Esophagus squamous epithelium (tissue), 5 donors: ENCODE measurements at regions not wholly inside any gene's neighbourhood (a gene's known extent, or its start where the extent isn't known, plus 50 kb on each side); places are given as distances from the start of the nearest gene placed in this dataset.

Source experiments
- DNase-seq: peaks from one replicate; lab custom pipeline; 2025; lab: John Stamatoyannopoulos, UW
- H3K27ac ChIP-seq, 4 donors: fragments of 200-600 bp; sonication (generic); one replicate each; pipeline ENCODE4 v1.5.1; 2016 to 2019; ENCODE audit warnings: mild to moderate bottlenecking in 1 of 4
- H3K27me3 ChIP-seq, 4 donors: fragments of 200-600 bp; sonication (generic); 1 replicate in 3 of 4; 2 replicates in 1 of 4; pipeline versions ENCODE4 v1.5.1 to v1.6.0; 2017 to 2021; ENCODE audit warnings: antibody characterized with exemption in 1 of 4
- H3K36me3 ChIP-seq, 3 donors: fragments of 200-600 bp; sonication (generic); one replicate each; pipeline ENCODE4 v1.5.1; 2016 to 2019
- H3K4me1 ChIP-seq, 3 donors: fragments of 200-600 bp; sonication (generic); one replicate each; pipeline ENCODE4 v1.5.1; 2017 to 2019
- H3K4me3 ChIP-seq, 4 donors: fragments of 200-600 bp; sonication (generic); 1 replicate in 3 of 4; 2 replicates in 1 of 4; pipeline ENCODE4 v1.5.1; 2016 to 2019; ENCODE audit warnings: mild to moderate bottlenecking in 2 of 4, moderate library complexity in 1 of 4
- H3K9me3 ChIP-seq, 3 donors: fragments of 200-600 bp; sonication (generic); one replicate each; pipeline ENCODE4 v1.5.1; 2016 to 2019
- POLR2A ChIP-seq, 4 donors: fragments of 450-650 bp; IDR thresholded peaks; one replicate each; pipeline ENCODE4 v1.6.1; 2017; ENCODE audit warnings: antibody characterized with exemption in 4 of 4, mild to moderate bottlenecking in 4 of 4, moderate library complexity in 3 of 4
- WGBS, 2 donors: methylation state at CpG; one replicate each; pipeline ENCODE4 v1.1.5; 2018; 5-methylcytosine and 5-hydroxymethylcytosine counted together
- intact Hi-C: fragments of 100-400 bp; cut with DNase I; formaldehyde crosslinking; loops from one replicate; pipeline ENCODE4 v1.15.0; 2022
- TF ChIP-seq, protein P1 (sequence below), 6 experiments: fragments of 450-650 bp in 4 of 6; fragments of 200-600 bp in 2 of 6; sonication (generic) in 2 of 6; IDR thresholded peaks; one replicate each; pipeline ENCODE4 v1.5.1; 2016 to 2019; ENCODE audit warnings: antibody characterized with exemption in 6 of 6, mild to moderate bottlenecking in 4 of 6, moderate library complexity in 4 of 6
- donor health status: DM: yes; HTN: yes; CAD: no.

DNA sequence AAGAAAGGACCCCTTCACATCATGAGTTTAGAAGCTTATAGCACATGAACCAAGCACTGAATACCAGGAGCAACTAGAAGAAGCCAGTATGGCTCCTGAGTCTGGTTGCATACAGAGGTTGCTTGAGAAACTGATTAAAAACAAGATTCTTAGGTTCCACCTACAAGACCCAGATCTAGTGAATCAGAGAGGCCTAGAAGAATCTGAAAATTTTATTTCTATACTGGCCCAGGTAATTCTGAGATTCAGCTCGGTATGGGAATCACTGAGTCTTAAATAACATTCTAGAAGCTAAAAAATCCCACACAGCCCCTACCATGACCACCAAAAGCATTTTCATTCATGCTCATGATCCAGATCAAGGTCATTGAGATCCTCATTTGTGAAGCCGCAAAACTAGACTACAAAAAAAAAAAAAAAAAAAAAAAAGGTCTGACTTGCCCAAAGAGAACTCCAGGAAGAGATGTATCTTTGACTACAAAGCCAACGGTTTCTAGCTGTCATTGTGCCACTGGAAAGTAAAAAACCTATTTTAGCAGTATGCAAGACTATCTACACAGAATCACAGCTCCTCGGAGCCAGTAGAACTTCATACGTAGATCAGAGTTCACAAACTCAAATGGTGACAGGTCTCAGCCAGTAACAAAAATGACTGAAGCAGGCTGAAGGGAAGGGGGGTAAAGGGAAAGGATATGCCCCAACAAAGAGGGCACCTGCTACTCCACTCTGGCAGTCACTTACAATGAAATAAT lies 168.4 kb upstream of the EGLN3 start:
- DNase-seq = no peak

DNA sequence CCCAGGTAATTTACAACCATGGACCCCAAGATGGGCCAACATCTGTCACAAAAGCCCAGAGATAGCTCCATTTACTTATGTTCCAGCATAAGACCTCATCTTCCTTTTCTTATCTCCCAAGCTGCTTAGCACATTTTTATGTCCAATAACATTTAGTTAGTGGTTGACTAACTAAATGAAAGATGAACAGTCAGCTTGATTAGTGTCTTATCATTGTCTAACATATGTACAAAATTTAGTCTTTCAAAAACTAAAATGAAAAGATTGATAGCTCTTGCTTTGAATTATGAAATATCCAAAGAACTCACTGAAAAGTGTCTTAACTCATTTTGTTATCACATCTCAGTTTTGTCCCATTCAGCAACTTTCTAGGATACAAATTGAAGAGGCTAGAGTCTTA lies 163.1 kb upstream of the EGLN3 start:
- Histone ChIP-seq H3K4me3 (no peak overlapping the region), H3K4me1 (no peaks in the 10 kb centered on the region), H3K36me3 (no peaks in the 10 kb centered on the region), H3K27ac (no peak overlapping the region), H3K27me3 (no peaks in the 10 kb centered on the region), H3K9me3 (no peaks in the 10 kb centered on the region)
- TF ChIP-seq POLR2A (IDR thresholded peaks at IDR 0.05) = no peak
- TF ChIP-seq, protein P1, sequence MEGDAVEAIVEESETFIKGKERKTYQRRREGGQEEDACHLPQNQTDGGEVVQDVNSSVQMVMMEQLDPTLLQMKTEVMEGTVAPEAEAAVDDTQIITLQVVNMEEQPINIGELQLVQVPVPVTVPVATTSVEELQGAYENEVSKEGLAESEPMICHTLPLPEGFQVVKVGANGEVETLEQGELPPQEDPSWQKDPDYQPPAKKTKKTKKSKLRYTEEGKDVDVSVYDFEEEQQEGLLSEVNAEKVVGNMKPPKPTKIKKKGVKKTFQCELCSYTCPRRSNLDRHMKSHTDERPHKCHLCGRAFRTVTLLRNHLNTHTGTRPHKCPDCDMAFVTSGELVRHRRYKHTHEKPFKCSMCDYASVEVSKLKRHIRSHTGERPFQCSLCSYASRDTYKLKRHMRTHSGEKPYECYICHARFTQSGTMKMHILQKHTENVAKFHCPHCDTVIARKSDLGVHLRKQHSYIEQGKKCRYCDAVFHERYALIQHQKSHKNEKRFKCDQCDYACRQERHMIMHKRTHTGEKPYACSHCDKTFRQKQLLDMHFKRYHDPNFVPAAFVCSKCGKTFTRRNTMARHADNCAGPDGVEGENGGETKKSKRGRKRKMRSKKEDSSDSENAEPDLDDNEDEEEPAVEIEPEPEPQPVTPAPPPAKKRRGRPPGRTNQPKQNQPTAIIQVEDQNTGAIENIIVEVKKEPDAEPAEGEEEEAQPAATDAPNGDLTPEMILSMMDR (IDR thresholded peaks at IDR 0.05) = no peak
- no peak for DNase-seq
- intact Hi-C loops = no loop called here

More for the DNA sequence above, 168.4 kb upstream of the EGLN3 start:
- 77 to 80% methylated on average over 5 of the region's 5 CpGs for WGBS, 2 donors
- intact Hi-C loops = no loop called here
- no peak for TF ChIP-seq POLR2A (IDR thresholded peaks at IDR 0.05)
- TF ChIP-seq, protein P1 (IDR thresholded peaks at IDR 0.05) = no peak
- Histone ChIP-seq H3K27ac (no peak overlapping the region), H3K9me3 (no peaks in the 10 kb centered on the region), H3K4me3 (no peak overlapping the region), H3K27me3 (no peaks in the 10 kb centered on the region), H3K36me3 (no peaks in the 10 kb centered on the region), H3K4me1 (no peaks in the 10 kb centered on the region)

DNA sequence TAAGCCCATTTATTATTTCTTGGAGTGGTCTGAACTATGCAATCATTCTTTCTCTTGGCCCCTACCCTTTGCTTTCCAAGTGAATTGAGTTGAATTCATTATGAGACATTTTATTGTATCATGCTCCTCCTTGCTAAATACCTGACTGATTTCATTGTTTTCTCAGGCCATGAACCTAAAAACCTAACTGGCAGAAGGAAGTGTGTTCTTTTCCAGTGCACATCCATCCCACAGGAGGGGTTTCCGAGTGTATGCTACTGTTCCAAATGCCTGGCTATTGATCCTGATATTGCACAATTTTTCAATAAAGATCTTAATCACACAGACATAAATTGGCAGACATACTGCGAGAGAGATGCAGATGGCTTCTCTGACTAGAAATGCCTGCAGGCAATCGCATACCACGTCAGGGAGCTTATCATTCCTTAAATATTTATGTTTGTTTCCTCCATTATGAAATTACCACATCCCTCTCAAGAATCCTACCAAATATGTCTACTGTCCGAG lies 162.2 kb upstream of the EGLN3 start:
- no peak for DNase-seq
- WGBS, 2 donors = 19 to 37% methylated on average over 5 of the region's 5 CpGs
- intact Hi-C loops = no loop called here

DNA sequence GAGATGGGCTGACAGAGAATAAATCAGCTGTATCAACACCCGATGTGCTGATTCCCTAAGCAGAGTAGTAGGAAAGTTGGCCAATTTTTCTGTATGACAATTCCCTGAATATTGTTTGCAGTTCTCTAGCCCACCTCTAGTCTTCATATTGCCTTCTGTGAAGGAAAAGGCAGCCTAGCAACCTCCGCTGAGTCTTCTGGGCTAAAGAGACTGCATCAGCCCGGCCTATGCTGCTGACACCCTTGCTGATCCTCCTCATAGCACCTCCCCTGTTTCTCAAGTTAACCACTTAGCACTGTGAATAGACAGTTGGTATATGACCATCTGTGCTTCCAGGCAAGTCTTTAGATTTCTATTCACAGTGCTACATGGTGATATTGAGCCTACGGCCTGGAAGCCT lies 161.1 kb upstream of the EGLN3 start:
- TF ChIP-seq, protein P1 (IDR thresholded peaks at IDR 0.05) = no peak
- no peak for TF ChIP-seq POLR2A (IDR thresholded peaks at IDR 0.05)
- H3K27ac ChIP-seq = no peak overlapping the region
- DNase-seq = no peak
- 72 to 87% methylated on average over 4 of the region's 4 CpGs for WGBS, 2 donors
- H3K4me3 ChIP-seq = no peak overlapping the region
- no peaks in the 10 kb centered on the region for H3K9me3 ChIP-seq
- H3K36me3 ChIP-seq = no peaks in the 10 kb centered on the region
- H3K4me1 ChIP-seq = no peaks in the 10 kb centered on the region
- intact Hi-C loops = no loop called here
- no peaks in the 10 kb centered on the region for H3K27me3 ChIP-seq

More for the DNA sequence above, 162.2 kb upstream of the EGLN3 start:
- Histone ChIP-seq H3K4me3 (no peak overlapping the region), H3K36me3 (no peaks in the 10 kb centered on the region), H3K27ac (no peak overlapping the region), H3K4me1 (no peaks in the 10 kb centered on the region), H3K9me3 (no peaks in the 10 kb centered on the region), H3K27me3 (no peaks in the 10 kb centered on the region)
- TF ChIP-seq, protein P1 (IDR thresholded peaks at IDR 0.05) = no peak
- TF ChIP-seq POLR2A (IDR thresholded peaks at IDR 0.05) = no peak

DNA sequence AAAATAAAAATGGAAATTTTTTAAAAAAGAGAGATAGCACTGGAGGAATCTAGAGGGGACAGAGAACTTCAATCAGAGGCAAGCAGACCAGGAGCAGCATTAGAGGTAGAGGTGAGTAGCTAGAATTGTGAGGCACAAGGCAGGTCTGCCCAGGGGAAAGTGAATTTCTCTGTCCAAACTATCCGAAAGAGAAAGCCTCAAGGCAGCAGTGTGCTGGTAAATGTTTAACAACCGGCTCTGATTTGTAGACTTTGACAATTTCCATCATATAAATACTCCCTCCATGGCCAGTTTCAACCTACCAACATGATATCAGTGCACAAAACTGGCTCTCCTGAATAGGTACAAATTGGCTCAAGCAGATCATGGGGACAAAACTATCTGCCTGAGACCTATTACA lies 160.6 kb upstream of the EGLN3 start:
- WGBS, 2 donors = 88 to 100% methylated on average over 2 of the region's 2 CpGs
- no peak overlapping the region for H3K27ac ChIP-seq
- intact Hi-C loops = no loop called here
- H3K4me1 ChIP-seq = no peaks in the 10 kb centered on the region
- no peaks in the 10 kb centered on the region for H3K27me3 ChIP-seq
- no peaks in the 10 kb centered on the region for H3K9me3 ChIP-seq
- TF ChIP-seq POLR2A (IDR thresholded peaks at IDR 0.05) = no peak
- TF ChIP-seq, protein P1 (IDR thresholded peaks at IDR 0.05) = no peak
- no peak for DNase-seq
- H3K4me3 ChIP-seq = no peak overlapping the region
- H3K36me3 ChIP-seq = no peaks in the 10 kb centered on the region
